GM19351 (cell line): ENCODE measurements at regions not wholly inside any gene's neighbourhood (a gene's known extent, or its start where the extent isn't known, plus 50 kb on each side); places are given as distances from the start of the nearest gene placed in this dataset.

Experiments
- ATAC-seq: cut with Tn5 transposase; IDR thresholded peaks from one replicate; pipeline ENCODE4 v1.9.1; 2021; ENCODE audit warnings: mild to moderate bottlenecking, moderate library complexity; ENCODE audit not compliant: unreplicated experiment

DNA sequence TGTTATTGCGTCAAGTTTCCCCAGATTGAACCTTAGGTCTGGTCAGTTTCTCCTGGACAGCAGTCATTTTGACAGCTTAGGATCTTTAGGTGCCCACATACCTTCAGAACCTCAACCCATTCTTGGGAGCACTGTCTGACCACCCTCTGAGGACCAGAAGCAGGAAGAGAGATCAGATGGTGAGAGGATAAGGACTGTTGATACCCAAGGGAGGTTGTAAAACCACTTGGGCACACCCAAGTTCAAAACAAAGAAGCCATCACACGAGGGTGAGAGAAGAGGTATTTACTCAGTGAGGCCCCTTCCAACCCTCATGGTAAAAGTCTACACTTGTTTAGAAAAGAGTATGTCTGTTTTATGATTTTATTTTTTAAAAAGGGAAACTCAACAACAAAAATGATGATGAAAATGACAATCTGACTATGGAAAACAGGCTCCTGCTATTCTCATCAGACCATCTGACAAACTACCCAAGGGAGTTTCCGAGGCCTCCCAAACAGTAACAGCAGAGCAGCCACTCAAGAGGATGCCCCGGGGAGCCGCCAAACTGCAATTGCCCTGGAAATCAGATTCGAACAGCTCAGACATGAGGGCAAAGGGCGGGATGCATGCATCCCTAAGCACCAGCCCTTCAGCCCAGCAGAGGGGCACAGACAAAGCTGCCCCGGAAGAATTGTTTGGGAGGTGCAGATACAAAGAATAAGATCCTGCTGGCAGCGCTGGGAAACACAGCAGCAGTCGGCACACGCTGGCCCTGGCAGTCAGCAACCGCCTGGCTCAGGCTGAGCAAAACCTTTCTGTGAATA, 162.6 kb upstream of the PLEKHG7 start:
- ATAC-seq = no peak

DNA sequence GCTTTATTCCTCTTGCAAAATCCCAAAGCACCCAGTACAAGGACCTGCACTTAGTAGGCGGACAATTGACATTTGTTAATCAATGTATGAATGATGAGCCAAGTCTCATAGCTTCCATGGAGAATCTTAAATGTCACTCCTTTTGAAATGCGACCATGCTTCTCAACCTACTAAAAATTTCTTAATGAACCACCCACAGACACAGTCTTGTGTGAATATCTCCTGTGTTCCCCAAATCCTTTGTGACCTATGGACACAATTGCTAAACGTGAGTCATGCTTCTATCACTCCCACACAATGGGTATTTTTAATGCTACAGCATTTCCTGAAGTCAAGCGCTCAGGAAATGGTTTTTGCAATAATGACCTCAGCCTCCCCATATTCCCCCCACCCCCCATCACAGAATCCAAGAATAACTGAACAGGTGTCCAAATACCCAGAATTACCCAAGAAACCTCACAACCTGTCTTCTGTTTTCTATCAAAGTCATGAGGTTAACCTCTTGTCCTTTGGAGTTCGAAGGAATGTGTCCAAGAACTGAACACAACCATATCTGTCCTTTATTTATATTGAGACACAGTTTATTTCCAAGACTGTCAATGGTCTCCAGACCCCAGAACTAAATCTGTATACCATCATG, 163.6 kb upstream of the PLEKHG7 start:
- ATAC-seq = peak; percentile 60

DNA sequence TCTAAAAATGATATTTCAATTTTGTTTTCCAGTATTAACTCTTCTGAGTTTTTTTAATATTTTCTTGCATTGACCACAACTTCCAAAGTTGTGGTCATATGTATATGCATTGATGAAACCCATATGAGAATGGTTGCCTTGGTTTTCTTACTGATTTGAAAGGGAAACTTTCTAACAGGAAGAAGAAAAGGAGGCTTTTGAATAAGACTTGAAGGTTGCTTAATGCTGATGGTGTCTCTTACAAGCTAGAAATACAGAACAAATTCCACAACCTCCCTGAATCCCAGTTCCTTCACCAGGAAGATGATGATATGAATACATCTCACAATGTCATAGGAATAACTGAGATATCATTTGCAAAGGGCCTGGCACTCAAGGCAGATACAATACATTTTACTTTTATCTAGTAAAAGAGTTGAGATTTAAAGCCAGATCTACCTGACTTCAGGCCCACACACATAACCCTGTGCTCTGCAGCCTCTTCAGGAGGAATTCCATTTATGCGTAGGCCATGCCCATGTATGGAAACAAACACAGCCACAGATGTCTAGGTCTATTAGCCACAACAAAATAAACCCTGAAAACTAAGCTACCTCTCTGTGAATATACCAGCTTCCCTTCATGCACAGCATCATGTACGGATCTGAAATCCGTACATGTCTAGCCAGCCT, 165.4 kb upstream of the PLEKHG7 start:
- peak; percentile 35 for ATAC-seq

DNA sequence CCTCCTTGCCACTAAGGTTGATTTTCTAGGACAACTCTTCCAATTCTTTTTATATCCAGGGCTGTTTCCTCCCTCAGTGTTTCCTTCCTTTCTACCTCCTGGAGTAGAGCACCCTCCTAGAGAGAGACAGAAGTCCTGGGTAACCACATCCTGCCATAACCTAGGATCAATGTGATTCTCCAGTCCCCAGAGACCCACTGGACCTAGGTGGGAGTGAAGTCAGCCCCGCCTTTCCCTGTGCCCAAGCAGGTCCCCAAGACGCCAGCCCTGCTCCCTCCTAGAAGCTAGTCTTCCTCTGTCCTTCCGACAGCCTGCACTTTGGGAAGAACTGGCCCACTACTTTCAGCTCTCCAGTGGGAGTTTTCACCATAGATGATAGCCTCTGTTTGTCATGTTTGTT, 166.8 kb upstream of the PLEKHG7 start:
- no peak for ATAC-seq

DNA sequence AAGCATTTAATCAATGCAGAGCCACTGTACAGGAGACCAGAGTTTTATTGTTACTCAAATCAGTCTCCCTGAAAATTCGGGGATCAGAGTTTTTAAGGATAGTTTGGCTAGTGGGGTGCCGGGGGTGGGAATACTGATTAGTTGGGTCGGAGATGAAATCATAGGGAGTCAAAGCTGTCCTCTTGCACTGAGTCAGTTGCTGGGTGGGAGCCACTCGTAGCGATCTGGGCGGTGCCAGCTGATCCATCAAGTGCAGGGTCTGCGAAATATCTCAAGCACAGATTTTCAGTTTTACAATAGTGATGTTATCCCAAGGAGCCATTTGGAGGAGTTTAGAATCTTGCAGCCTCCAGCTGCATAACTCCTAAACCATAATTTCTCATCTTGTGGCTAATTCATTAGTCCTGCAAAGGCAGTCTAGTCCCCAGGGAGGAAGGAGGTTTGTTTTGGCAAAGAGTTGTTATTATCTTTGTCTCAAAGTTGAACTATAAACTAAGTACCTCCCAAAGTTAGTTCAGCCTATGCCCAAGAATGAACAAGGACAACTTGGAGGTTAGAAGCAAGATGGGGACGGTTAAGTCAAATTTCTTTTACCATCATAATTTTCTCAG, 169.4 kb upstream of the PLEKHG7 start:
- ATAC-seq = no peak

DNA sequence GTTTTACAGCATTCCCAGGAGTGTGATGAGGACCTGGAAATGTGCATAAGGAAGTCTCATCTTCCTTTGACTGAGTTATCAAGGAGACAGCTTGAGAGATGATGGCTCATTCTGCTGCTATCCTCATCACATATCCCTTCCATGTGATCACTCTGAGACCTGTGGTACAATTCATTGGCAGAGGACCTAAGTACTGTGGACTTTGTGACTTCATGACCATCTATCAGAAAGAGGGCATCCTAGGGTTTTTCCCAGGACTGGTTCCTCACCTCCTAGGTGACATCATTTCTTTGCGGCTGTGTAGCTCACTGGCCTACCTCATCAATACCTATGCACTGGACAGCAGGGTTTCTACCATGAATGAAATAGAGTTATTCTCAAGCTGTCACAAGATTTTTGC, 172.1 kb upstream of the PLEKHG7 start:
- no peak for ATAC-seq

DNA sequence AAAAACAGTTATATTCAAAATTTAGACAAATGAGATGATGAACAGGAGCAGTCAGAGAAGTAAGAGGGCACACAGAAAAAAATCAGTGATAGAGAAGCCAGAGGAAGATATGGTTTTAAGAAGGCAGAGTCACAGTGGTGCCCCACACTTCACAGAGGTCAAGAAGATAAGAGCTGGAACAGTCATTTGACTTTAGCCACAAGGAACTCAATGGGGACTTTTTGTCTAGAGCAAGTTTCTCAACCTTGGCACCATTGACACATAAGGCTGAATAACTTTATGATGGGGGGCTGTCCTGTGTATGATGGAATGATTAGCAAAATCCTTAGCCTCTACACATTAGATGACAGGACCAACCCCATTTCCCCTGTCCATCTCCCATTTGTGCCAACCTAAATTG, 172.8 kb upstream of the PLEKHG7 start:
- ATAC-seq = peak; percentile 63

DNA sequence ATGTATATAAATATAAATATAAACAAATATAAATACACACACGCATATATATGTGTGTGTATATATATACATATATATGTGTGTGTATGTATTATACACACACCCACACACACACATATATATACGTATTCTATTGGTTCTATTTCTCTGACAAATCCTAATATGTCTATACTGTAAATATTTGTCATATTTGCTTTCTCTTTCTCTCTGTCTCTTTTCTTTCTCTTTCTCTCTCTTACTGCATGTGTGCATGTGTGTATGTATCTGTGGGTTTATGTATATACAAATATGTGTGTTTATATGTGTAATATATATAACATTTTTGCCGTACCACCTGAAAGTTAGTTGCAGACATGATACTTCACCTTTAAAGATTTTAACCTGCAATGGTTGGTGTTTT, 174.2 kb upstream of the PLEKHG7 start:
- no peak for ATAC-seq

DNA sequence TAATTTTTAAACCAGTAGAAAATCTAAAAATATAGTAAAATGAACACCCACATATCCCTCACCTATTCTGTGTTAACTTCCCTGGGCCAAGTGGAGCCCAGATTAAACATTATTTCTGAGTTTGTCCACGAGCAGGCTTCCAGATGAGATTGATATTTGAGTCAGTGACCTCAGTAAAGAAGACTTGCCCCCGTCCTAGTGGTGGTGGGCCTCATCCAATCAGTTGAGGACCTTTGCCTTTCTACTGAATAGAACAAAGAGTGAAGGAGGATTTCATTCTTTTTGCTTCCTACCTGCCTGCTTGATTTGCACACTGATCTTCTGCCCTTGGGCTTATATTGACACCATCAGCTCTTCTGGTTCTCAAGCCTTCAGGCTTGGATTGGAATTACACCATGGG, 174.7 kb upstream of the PLEKHG7 start:
- no peak for ATAC-seq

DNA sequence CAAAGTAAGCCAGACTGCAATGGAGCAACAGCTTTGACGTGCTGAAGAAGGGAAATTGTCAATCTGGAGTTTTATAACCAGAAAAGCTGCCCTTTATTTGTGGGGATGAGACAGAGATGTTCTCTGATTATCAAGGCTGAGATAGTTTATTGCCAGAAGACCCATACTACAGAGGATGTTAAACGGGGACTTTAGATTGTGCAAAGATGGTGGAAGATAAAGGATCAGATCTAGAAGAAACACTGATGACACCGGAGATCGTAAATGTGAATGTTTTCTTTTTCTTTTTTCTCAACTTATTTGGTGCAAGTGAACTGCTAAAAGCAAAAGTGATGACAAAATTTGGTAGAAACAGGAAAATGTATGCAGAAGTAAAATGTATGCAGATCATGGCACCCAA, 178.3 kb upstream of the PLEKHG7 start:
- no peak for ATAC-seq

DNA sequence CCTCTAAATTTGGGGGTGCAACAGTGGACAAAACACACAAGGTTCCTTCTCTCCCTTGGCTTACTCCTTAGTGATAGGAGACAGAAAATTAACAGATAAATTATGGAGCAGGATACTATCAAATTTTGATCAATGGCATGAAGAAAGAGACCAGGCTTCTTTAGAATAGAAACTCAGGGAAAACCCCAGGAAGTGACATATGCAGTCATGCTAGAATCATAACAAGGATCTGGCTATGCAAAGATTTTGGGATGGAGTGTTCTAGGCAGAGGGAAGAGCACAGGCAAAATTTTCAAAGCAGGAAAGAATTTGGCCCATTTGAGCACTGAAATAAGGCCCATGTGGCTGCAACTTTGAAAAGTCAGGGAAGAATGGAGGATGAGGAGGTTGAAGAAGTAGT, 182.3 kb upstream of the PLEKHG7 start:
- ATAC-seq = no peak

DNA sequence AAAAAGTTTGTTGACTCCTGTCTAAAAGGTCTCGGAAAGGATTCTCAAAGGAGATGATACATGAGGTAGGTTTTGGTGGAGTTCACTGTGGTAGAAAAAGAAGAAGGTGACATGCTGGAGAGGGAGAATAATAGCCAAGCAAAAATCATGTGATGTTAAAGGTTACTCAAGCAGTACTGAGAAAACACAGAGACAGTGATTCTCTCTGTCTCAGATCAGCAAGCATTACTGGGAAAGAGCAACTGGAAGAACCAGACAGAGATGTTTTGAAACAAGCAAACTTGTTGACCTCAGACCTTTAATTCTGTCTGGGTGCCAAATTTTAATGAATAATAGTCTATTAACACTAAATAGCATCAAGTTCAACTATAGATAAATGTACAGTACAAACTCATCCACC, 183.5 kb upstream of the PLEKHG7 start:
- no peak for ATAC-seq

DNA sequence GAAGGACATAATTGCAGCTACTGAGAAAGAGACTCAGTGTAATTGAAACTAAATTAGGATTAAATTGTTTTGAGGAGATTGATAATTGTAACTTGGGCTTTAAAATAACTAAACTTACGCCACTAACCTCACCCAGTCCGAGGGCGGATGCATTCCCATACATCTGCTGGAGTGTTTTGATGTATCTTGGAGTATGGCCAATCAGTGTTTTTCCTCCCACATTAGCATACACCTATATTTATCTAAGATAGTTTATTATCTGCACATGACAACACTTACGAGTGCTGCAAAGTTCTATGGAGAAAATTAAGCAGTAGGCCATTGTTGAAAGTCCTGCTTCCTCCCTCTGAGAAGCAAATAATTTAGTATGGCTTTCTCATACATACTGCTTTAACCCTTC, 184.7 kb upstream of the PLEKHG7 start:
- ATAC-seq = no peak

DNA sequence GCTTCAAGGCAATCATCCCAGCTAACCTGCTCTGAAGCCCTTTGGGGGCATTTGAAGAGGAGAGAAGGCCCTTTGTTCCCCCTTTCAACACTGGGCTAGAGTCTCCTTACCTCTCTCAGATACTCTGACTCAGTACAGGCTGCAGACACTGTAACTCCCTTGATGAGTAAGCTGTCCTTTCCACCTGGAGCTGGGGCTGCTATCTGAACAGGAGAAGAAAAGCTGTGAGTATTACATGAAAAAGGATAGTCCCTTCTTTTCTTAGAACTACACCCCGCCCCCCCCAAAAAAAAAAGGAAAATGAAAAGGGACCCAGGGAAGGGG, 186.6 kb upstream of the PLEKHG7 start:
- ATAC-seq = no peak

DNA sequence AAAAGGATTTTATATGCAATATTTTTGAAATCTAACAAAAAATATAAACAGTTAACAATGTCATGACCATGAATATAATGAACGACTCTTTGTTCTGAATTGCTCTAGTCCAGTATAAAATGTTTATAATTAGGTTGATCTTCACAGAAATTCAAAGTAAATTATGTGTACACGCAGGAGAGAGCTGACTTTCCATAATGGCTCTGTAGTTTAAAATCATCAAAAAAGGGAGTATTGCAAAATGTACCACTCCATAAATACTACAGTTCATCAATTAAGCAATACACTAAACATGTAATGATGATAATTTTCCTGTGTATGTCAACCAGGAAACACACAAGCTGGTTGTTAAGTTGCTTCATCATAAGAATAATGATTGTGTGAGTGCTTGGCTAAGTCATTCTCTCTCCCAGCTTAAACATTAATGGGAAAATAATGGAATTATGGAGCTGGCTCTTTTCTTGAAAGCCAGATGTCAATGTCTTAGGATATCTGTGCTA, 189.5 kb upstream of the PLEKHG7 start:
- ATAC-seq = no peak

DNA sequence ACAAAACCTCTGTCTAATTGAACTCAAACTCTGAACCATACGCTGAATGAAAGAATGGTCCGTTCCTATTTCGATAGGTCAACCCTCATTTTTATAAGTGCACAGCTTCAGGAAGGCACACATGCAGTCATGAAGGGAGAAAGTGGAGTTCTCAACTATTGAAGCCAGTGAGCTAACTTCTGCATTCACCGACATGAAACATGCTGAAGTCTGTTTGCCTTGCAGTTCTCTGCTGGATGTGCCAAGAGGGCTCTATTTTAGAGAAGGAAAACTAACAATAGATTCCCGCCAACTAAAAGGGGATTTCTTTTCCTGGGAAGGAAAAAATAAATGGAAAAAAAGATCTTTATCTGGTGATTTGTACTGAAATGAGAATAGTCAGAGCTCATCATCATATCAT, 191.0 kb upstream of the PLEKHG7 start:
- ATAC-seq = no peak

DNA sequence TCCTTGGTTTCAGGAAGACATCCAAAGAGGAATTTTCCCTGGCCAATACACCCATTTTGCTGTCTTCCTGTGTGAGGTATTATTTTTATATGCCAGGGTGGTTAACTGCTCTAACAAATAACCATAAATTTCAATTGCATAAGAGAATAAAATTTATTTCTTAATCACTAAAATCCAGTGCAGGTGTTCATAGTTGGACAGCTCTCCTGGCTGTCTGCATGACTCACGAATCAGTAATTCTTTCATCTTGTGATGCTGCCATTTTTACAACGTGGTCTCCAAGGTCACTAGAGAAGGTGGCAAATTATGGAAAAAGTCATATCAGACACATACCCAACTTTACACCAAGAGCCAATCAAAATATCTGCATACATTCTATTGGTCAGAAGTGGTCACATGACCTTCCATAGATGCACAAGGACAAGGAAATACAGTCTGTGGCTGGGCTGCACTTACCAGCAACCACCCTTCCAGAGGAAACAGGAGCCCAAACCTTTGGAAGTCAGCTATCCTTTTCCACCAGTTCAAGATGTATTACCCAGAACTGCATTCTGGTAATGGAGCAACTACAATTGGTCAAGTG, 193.5 kb upstream of the PLEKHG7 start:
- no peak for ATAC-seq

DNA sequence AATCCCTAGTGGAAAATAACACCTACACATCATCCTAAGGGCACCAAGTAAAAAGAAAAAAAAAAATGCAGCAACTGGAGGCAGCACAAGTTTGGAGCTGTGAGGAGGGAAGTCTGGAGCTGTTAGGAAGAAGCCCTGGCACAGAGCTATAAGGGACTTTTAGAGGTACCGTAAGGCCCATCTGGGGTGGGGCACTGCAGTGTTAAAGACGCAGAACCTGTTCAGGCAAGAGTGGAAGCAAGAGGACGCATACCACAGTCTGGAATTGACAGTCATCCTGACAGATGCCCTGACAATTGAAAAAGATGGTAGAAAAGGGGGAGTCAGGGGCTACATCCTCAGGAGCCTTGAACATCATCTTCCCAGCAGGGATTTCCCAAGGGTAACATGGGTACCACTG, 195.9 kb upstream of the PLEKHG7 start:
- no peak for ATAC-seq

DNA sequence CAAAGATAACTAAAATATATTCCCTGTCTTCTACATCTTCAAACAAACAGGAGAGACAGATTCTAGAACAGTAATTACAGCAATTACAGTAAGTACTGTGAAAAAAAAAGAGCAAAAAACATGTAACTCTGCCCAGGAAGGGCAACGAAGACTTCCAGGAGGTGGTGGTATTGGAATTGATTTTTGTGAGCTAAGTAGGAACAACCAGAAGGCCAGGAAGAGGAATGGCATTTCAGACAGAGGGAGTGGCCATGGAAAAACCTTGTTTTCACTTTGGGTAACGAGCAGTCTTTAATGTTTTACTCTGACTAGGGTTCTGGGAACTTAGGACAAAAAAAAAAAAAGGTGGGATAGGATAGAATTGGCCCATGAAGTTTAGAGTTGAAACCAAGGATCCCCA, 196.3 kb upstream of the PLEKHG7 start:
- no peak for ATAC-seq

DNA sequence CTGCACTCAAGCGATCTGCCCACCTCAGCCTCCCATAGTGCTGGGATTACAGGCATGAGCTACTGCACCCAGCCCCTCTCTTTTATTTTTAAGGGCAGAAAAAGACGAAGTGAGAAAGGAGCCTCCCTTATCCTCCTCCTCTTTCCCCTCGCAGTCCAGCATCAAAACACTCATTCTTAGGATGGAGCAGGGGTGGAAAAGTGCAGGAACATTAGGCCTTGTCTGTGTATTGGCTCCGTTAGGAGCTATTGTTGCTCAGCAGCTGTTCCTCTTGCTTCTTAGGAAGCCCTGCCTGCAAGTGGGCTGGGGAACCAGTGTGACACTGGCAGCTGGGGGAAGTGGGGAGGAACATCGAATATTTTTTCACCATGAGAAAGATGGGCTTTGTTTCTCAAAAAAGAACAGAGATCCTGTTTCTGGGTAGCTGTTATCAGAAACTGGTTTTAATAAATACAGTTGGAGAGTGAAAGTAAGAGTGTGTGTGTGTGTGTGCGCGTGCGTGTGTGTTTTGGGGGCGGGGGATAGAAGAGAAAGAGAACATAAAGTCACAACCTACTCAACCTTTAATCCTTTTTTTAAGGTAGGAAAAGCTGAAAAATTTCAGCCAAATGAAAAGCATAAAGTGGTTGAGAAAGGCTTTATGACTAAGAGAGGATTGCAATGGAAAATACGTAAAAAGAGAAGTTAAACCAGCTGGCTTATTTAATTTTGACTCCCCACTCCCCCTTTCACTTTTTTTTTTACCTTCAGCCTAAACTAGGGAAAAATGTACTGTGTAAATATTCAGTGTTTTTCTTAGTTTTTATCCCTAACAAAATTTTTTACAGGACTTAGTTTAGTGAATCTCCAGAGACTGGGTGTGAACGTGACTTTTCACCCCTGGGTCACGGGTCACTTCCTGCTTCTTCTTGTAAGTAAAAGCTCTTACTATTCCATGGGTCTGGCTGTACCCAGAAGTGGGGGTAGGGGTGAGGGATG, 197.2 kb upstream of the PLEKHG7 start:
- no peak for ATAC-seq
